Aorta (tissue), 5 donors: ENCODE measurements at regions not wholly inside any gene's neighbourhood (a gene's known extent, or its start where the extent isn't known, plus 50 kb on each side); places are given as distances from the start of the nearest gene placed in this dataset.

Source experiments
- ATAC-seq: fragments of 200-7000 bp; cut with Tn5 transposase; one replicate; pipeline ENCODE4 v1.9.1; 2022; ENCODE audit warnings: moderate library complexity; ENCODE audit not compliant: low FRiP score
- DNase-seq, 2 donors: peaks; one replicate each; pipeline ENCODE4 v3.0.0-alpha.2; 2020
- H3K27ac ChIP-seq, 2 donors: one replicate each; pipeline ENCODE4 v1.5.1; 2013; ENCODE audit warnings: low read length in 2 of 2, mild to moderate bottlenecking in 2 of 2, moderate library complexity in 2 of 2, control low read depth in 1 of 2, inconsistent platforms in 1 of 2, low read depth in 1 of 2
- H3K27me3 ChIP-seq, 2 donors: one replicate each; pipeline ENCODE4 v1.6.1; 2013; ENCODE audit warnings: control low read depth in 1 of 2, low read length in 1 of 2, mild to moderate bottlenecking in 1 of 2, moderate library complexity in 1 of 2; ENCODE audit not compliant: insufficient read depth in 2 of 2, control insufficient read depth in 1 of 2
- H3K36me3 ChIP-seq, 2 donors: one replicate each; pipeline ENCODE4 v1.6.1; 2013; ENCODE audit warnings: control low read depth in 1 of 2, low read length in 1 of 2, mild to moderate bottlenecking in 1 of 2; ENCODE audit not compliant: insufficient read depth in 2 of 2, control insufficient read depth in 1 of 2
- H3K4me1 ChIP-seq, 2 donors: one replicate each; pipeline ENCODE4 v1.6.1; 2013; ENCODE audit warnings: low read length in 2 of 2, control low read depth in 1 of 2, mild to moderate bottlenecking in 1 of 2, moderate library complexity in 1 of 2; ENCODE audit not compliant: insufficient read depth in 2 of 2, control insufficient read depth in 1 of 2
- H3K4me3 ChIP-seq, 2 donors: one replicate each; pipeline ENCODE4 v1.5.1; 2013; ENCODE audit warnings: low read length in 2 of 2, control low read depth in 1 of 2, mild to moderate bottlenecking in 1 of 2
- H3K9me3 ChIP-seq: one replicate; pipeline ENCODE4 v1.6.1; 2013; ENCODE audit warnings: mild to moderate bottlenecking, low read length; ENCODE audit not compliant: control insufficient read depth
- WGBS, 2 donors: extraction: QIAGEN DNeasy Blood & Tissue Kit; methylation state at CpG; one replicate each; pipeline ENCODE4 v1.1.7; 2013; 5-methylcytosine and 5-hydroxymethylcytosine counted together
- intact Hi-C, 2 donors: fragments of 100-400 bp; cut with DNase I; formaldehyde crosslinking; loops; one replicate each; pipeline versions ENCODE4 v1.14.2 to v1.15.0; 2022
- donor health status: healthy with polysubstance abuse.
- donor health status: Bipolar disorder and iron deficiency.
- donor health status: DM: no; HTN: no; CAD: no.
- donor health status: DM: no; HTN: no; CAD: no.
- donor health status: DM: yes; HTN: yes; CAD: no.

DNA sequence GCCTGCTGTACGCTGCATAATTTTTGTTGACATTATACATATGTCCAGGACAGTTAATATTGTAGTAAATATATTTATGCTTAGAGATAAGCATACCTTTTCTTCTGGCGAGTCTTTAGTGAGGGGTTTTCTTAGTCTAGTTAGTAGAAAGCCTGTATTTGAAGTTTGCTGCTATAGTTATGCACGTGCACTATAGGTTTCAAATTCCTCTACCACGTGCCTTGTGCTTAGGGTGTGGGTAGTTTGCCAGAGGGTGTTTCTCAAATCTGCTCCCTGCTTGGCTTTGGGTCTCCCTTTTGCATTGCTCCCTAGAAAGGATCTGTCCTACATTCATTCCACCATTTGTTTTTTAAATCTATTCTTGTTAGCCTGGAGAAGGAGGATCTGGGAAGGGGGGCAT, 181.4 kb upstream of the UFL1 start:
- intact Hi-C loops = no loop called here
- ATAC-seq (no peak), DNase-seq (no peak)
- no peak overlapping the region for H3K4me3 ChIP-seq
- no peak overlapping the region for H3K27ac ChIP-seq
- no peaks in the 10 kb centered on the region for H3K36me3 ChIP-seq
- H3K9me3 ChIP-seq = peaks cover 1% of the 10 kb centered on the region
- H3K27me3 ChIP-seq = no peaks in the 10 kb centered on the region
- no peaks in the 10 kb centered on the region for H3K4me1 ChIP-seq
- WGBS, 2 donors = 59 to 61% methylated on average over 4 of the region's 4 CpGs

DNA sequence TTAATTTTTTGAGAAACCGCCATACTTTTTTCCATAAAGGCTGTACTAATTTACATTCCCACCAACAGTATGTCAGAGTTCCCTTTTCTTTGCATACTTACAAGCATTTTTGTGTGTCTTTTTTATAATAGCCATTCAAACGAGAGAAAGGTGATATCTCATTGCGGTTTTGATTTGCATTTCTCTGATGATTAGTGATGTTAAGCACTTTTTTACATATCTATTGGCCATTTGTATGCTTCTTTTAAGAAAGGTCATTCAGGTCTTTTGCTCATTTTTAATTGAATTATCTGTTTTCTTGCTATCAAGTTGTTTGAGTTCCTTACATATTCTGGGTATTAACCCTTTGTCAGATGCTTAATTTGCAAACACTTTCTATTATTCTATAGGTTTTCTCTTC, 176.1 kb upstream of the UFL1 start:
- H3K36me3 ChIP-seq = no peaks in the 10 kb centered on the region

DNA sequence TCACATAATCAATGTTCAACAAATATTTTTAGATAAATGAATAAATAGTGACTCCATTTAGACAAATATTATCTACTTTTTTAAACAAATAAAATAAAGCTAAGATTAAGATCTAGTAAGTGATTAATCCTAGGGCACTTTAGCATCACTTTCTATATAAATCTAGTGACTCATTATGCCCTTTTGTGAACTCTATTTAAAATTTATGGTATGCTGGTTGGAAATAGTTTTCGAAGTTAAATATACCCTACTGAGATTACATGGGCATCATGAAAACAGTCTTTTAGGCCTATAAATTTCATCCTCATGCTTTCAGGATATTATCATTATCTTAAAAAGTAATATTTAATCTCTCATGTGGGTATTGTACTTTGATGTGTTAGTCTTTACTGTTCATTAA, 140.4 kb upstream of the UFL1 start:
- Histone ChIP-seq H3K27ac (no peak overlapping the region), H3K4me3 (no peak overlapping the region), H3K36me3 (no peaks in the 10 kb centered on the region), H3K4me1 (no peaks in the 10 kb centered on the region), H3K9me3 (peaks cover 2% of the 10 kb centered on the region), H3K27me3 (no peaks in the 10 kb centered on the region)
- ATAC-seq = no peak
- intact Hi-C loops = no loop called here
- no peak for DNase-seq
- 0 to 13% methylated on average over 1 of the region's 1 CpG for WGBS, 2 donors

More for the DNA sequence above, 176.1 kb upstream of the UFL1 start:
- DNase-seq (no peak), ATAC-seq (no peak)
- Histone ChIP-seq H3K4me1 (no peaks in the 10 kb centered on the region), H3K27ac (no peak overlapping the region), H3K9me3 (peaks cover 1% of the 10 kb centered on the region), H3K27me3 (no peaks in the 10 kb centered on the region), H3K4me3 (no peak overlapping the region)
- 72 to 74% methylated on average over 3 of the region's 3 CpGs for WGBS, 2 donors
- intact Hi-C loops = no loop called here

DNA sequence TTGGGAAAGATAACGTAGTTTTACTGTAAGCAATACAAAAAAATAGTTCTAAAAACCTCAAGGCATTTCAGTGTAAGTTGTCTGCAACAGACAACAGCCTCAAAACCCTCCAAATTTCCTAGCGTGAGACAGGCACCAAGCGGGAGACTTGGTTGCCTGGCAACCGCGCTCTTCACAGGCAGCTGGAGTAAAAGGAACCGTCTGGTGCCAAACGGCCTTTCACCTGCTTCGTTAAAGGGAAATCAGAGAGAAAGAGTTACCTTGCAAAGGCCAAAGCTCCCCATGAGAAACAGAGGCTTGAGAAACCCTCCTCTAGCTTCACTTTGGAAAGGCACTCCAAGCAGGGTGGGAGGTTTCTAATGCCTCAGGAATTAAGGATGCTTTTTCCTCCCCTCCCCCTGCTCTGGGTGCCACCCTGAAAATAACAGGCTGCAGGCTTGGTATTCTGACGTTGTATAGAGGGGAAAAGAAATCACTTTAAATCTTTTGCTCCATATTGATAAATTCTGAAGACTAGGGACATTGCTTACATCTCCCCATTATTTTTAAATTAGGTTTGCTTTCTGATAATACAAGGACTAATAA, 129.7 kb upstream of the UFL1 start:
- no peaks in the 10 kb centered on the region for H3K9me3 ChIP-seq
- intact Hi-C loops = no loop called here
- no peak overlapping the region for H3K4me3 ChIP-seq
- H3K4me1 ChIP-seq = no peaks in the 10 kb centered on the region
- WGBS, 2 donors = 2% methylated on average over 9 of the region's 9 CpGs
- ATAC-seq (no peak), DNase-seq (no peak)
- no peaks in the 10 kb centered on the region for H3K27me3 ChIP-seq
- no peaks in the 10 kb centered on the region for H3K36me3 ChIP-seq
- no peak overlapping the region for H3K27ac ChIP-seq

DNA sequence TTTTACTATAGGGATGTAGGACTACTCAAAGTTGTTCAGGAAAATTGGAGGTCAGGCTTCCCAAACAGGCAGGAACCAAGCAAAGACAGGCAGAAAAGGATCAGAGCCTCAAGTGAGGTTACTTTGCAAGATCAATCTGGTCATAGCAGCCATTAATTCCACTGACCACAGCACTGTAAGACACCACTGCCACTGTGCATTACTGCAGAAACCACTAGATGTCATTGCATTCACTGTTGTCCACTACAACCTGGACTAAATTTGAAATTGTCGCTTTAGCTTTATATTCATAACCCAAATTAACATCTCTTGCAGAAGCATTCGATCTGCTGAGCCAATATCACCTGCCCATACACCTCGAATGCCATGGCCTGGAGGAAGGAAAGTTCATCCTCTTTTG, 126.9 kb upstream of the UFL1 start:
- H3K27ac ChIP-seq = no peak overlapping the region
- H3K9me3 ChIP-seq = no peaks in the 10 kb centered on the region
- H3K4me1 ChIP-seq = no peaks in the 10 kb centered on the region
- no peaks in the 10 kb centered on the region for H3K27me3 ChIP-seq
- no peak for ATAC-seq
- no peaks in the 10 kb centered on the region for H3K36me3 ChIP-seq
- no peak for DNase-seq
- 52 to 54% methylated on average over 3 of the region's 3 CpGs for WGBS, 2 donors
- intact Hi-C loops = no loop called here
- no peak overlapping the region for H3K4me3 ChIP-seq

DNA sequence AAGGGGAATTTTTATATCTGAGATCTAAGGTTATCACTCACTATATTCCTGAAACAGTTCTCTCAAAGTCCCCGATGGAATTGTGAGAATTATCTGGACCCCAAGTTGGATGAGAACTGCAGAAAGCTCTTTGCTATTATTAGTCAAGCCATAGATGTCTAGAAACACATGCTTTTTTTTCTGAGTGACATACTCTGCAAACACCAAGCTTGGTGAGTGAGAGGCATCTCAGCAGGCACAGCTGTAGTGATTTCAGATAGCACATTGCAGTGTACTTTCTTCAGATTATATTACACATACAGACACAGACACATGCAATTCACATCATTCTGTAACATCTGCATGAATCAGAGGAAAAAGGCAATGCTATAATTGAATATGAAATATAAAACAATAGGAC, 111.1 kb upstream of the UFL1 start:
- DNase-seq (no peak), ATAC-seq (no peak)
- no peaks in the 10 kb centered on the region for H3K36me3 ChIP-seq
- 38 to 51% methylated on average over 1 of the region's 1 CpG for WGBS, 2 donors
- H3K9me3 ChIP-seq = no peaks in the 10 kb centered on the region
- no peaks in the 10 kb centered on the region for H3K4me1 ChIP-seq
- H3K4me3 ChIP-seq = no peak overlapping the region
- intact Hi-C loops = no loop called here
- H3K27me3 ChIP-seq = no peaks in the 10 kb centered on the region
- no peak overlapping the region for H3K27ac ChIP-seq

DNA sequence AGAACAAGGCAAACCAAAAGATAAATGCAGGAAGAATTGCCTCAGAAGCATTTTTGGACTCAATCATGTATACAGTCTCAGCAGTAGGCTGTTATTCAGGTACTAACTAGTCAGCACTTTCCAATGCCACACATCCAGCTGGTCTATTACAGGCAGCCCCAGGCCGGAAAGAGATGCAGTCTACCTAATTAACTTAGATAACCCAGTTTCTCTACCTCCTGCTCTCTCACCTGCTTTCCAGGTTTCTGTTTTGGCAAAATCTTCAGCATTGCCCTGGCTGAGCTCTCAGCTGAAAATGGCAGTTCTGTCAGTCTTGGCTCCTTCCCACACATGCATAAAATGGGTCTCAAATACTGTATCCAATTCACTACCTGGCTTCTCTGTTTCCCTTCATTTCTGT, 101.3 kb upstream of the UFL1 start:
- ATAC-seq = no peak
- WGBS, 2 donors = 74 to 79% methylated on average over 1 of the region's 1 CpG
- intact Hi-C loops = no loop called here

DNA sequence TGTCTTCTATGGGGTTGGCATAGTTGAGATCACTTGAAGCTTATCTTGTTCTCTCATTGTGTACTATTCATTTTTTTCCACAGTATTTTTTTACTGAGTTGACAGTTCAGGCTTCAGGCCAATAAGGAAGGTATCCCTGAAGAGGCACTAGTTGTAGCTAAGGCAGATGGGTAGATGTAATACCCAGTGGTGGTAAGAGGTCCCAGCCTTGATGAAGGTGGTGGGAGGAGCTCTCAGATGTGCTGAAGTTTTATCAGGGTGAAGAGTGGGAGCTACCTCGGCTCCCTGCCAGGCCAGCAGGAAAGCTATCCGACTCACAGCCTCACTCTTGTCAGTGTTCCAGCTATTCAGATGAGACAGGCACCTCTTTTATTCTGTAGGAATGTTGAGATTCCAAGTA, 87.7 kb upstream of the UFL1 start:
- DNase-seq (no peak), ATAC-seq (no peak)
- Histone ChIP-seq H3K4me1 (no peaks in the 10 kb centered on the region), H3K4me3 (no peak overlapping the region), H3K27me3 (no peaks in the 10 kb centered on the region), H3K27ac (no peak overlapping the region), H3K9me3 (peaks cover 9% of the 10 kb centered on the region), H3K36me3 (no peaks in the 10 kb centered on the region)
- intact Hi-C loops = no loop called here
- WGBS, 2 donors = 74 to 84% methylated on average over 2 of the region's 2 CpGs

More for the DNA sequence above, 101.3 kb upstream of the UFL1 start:
- Histone ChIP-seq H3K4me1 (no peaks in the 10 kb centered on the region), H3K27ac (no peak overlapping the region), H3K9me3 (no peaks in the 10 kb centered on the region), H3K27me3 (peaks cover 0 to 2% of the 10 kb centered on the region in 2 donors), H3K4me3 (no peak overlapping the region), H3K36me3 (no peaks in the 10 kb centered on the region)
- DNase-seq = no peak

DNA sequence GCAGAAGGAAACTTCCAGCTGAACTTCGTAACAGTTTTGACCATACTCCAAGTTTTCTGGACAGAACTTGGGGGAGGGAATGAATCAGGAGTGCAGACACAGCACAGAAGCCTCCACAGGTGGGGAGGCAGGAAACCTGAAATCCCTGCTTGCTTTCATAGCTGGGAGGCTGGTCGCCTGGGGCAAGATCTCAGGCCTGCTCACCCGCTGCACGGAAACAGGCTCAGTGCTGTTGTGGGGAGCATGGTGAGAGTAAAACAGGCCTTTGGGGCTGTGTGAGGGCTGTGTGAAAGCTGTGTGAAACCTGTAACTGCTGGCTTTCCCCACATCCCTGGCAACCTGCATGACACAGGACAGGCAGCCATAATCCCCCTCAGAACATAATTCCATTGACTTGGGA, 85.2 kb upstream of the UFL1 start:
- no peak for DNase-seq
- ATAC-seq = no peak
- Histone ChIP-seq H3K27ac (no peak overlapping the region), H3K4me3 (no peak overlapping the region), H3K9me3 (peaks cover 9% of the 10 kb centered on the region), H3K36me3 (no peaks in the 10 kb centered on the region), H3K4me1 (no peaks in the 10 kb centered on the region), H3K27me3 (no peaks in the 10 kb centered on the region)
- intact Hi-C loops = no loop called here
- 57 to 60% methylated on average over 4 of the region's 4 CpGs for WGBS, 2 donors
